Astrocyte of the cerebellum (primary cell): ENCODE measurements at regions not wholly inside any gene's neighbourhood (a gene's known extent, or its start where the extent isn't known, plus 50 kb on each side); places are given as distances from the start of the nearest gene placed in this dataset.

ENCODE experiments used
- DNase-seq: peaks from one replicate; pipeline ENCODE4 v3.0.0-alpha.2; 2011; ENCODE audit warnings: low read depth
- H3K4me3 ChIP-seq: 2 replicates; pipeline ENCODE4 v1.5.1; 2011; ENCODE audit warnings: mild to moderate bottlenecking, low read depth, low read length, moderate library complexity
- CTCF ChIP-seq: IDR thresholded peaks from 2 replicates; pipeline ENCODE4 v1.5.1; 2012; ENCODE audit warnings: low read length, low read depth, moderate library complexity, mild to moderate bottlenecking; ENCODE audit errors: missing control alignments
- in situ Hi-C: cut with HindIII; loops from 2 replicates; pipeline ENCODE4 v1.10.0; 2017; ENCODE audit warnings: low sequenced_read_pairs

- no peak for TF ChIP-seq CTCF
Measured at GRCh38 chr16:22624800-22625533, 114.3 kb downstream of the NPIPB5 start.

GRCh38 chr16:22625967-22626366 lies 115.3 kb downstream of the NPIPB5 start:
- TF ChIP-seq CTCF: no peak
- in situ Hi-C loops: no loop called here
- no peak overlapping the region for H3K4me3 ChIP-seq
- no peak for DNase-seq

More at GRCh38 chr16:22624800-22625533, 114.3 kb downstream of the NPIPB5 start:
- no peak for DNase-seq
- no peak overlapping the region for H3K4me3 ChIP-seq
- in situ Hi-C loops: no loop called here

GRCh38 chr16:22627043-22627442 lies 116.4 kb downstream of the NPIPB5 start:
- no peak for TF ChIP-seq CTCF
- no peak for DNase-seq
- in situ Hi-C loops: no loop called here
- no peak overlapping the region for H3K4me3 ChIP-seq

- in situ Hi-C loops: no loop called here
Measured at GRCh38 chr16:22628994-22629393, 118.3 kb downstream of the NPIPB5 start.

GRCh38 chr16:22630242-22630641 lies 119.6 kb downstream of the NPIPB5 start:
- in situ Hi-C loops: loop anchor here (10.0 kb wide), 1 partner anchor 1395 kb away; the partner anchor contains the start of gene ANKS4B
- DNase-seq: no peak

More at GRCh38 chr16:22628994-22629393, 118.3 kb downstream of the NPIPB5 start:
- no peak for TF ChIP-seq CTCF
- no peak overlapping the region for H3K4me3 ChIP-seq
- no peak for DNase-seq

GRCh38 chr16:22631264-22631663 lies 120.6 kb downstream of the NPIPB5 start:
- DNase-seq: no peak
- H3K4me3 ChIP-seq: no peak overlapping the region
- TF ChIP-seq CTCF: no peak
- in situ Hi-C loops: loop anchor here (10.0 kb wide), 1 partner anchor 1396 kb away; the partner anchor contains the start of gene ANKS4B

More at GRCh38 chr16:22630242-22630641, 119.6 kb downstream of the NPIPB5 start:
- no peak overlapping the region for H3K4me3 ChIP-seq
- no peak for TF ChIP-seq CTCF
